ENCODE measurements at regions not wholly inside any gene's neighbourhood (a gene's known extent, or its start where the extent isn't known, plus 50 kb on each side); places are given as distances from the start of the nearest gene placed in this dataset.
"Not testable (repeated sequence)": the region's sequence is repeated elsewhere in the genome, so short reads cannot be mapped to it uniquely, and the experiment has no call there.

DNA sequence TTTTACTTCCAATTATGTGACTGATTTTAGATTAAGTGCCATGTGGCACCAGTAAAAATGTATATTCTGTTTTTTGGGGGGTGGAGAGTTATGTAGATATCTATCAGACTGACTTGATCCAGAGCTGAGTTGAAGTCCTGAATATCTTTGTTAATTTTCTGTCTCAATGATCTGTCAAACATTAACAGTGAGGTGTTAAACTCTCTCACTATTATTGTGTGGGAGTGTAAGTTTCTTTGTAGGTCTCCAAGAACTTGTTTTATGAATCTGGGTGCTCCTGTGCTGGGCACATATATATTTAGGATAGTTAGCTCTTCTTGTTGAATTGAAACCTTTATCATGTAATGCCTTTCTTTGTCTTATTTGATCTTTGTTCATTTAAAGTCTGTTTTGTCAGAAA is 276.5 kb upstream of the USP25 start:
- no peak for DNase-seq
- no peak overlapping the region for H2BK20ac ChIP-seq (ENCODE audit: low read depth, low read length, poor library complexity, severe bottlenecking)
- peaks cover 5 to 25% (median 10%) of the 10 kb centered on the region in 3 experiments for H3K36me3 Mint-ChIP-seq (ENCODE audit: insufficient read depth in 1 of 3, low read depth in 3 of 3)
- no peaks in the 10 kb centered on the region for H3K23me2 ChIP-seq (ENCODE audit: insufficient read length, low read depth, low read length, poor library complexity, severe bottlenecking)
- H3K56ac ChIP-seq (ENCODE audit: insufficient read length, low read depth, low read length), result no peak overlapping the region
- H3K4me1 Mint-ChIP-seq, result peaks cover 4% of the 10 kb centered on the region in 2 experiments; a peak in 3 of 4 replicates
- no peak overlapping the region for H3T11ph ChIP-seq (ENCODE audit: low read length)
- H3K9me3 Mint-ChIP-seq, result peaks cover 11 to 27% of the 10 kb centered on the region in 2 experiments
- no peak overlapping the region for H3K4me3 Mint-ChIP-seq
- no peak overlapping the region for H3K27ac ChIP-seq (ENCODE audit: insufficient read length, low read depth, low read length)
- H3K18ac ChIP-seq (ENCODE audit: insufficient read length, low read depth, low read length), result no peak overlapping the region
- no peak overlapping the region for H2BK15ac ChIP-seq (ENCODE audit: low read depth, low read length)
- H3K14ac ChIP-seq (ENCODE audit: insufficient read depth, low read length), result no peak overlapping the region
- no peaks in the 10 kb centered on the region for H3K79me2 ChIP-seq (ENCODE audit: insufficient read depth, low read length)
- no peak overlapping the region for H2BK120ac ChIP-seq (ENCODE audit: low read depth, low read length, poor library complexity, severe bottlenecking)
- H3K4me1 ChIP-seq (ENCODE audit: insufficient read depth, low read length), result no peaks in the 10 kb centered on the region
- no peak overlapping the region for H2AK5ac ChIP-seq (ENCODE audit: insufficient read length, low read length)
- no peaks in the 10 kb centered on the region for H3K9me3 ChIP-seq (ENCODE audit: control insufficient read depth, low read depth, low read length)
- H2BK12ac ChIP-seq (ENCODE audit: insufficient read length, low read depth, low read length), result no peak overlapping the region
- no peak overlapping the region for H3K23ac ChIP-seq (ENCODE audit: insufficient read length, low read depth, low read length)
- H4K8ac ChIP-seq (replicated peaks; ENCODE audit: insufficient read length, low read depth, low read length), result no peak overlapping the region
- H3K4me2 ChIP-seq (ENCODE audit: insufficient read depth, insufficient read length, low read length), result no peak overlapping the region
- no peaks in the 10 kb centered on the region for H3K27me3 Mint-ChIP-seq (ENCODE audit: low read depth)
- no peak overlapping the region for H3K27ac Mint-ChIP-seq
- no peaks in the 10 kb centered on the region for H3K79me1 ChIP-seq (ENCODE audit: insufficient read depth, low read depth, low read length, poor library complexity, severe bottlenecking)
- TF ChIP-seq, protein P1, sequence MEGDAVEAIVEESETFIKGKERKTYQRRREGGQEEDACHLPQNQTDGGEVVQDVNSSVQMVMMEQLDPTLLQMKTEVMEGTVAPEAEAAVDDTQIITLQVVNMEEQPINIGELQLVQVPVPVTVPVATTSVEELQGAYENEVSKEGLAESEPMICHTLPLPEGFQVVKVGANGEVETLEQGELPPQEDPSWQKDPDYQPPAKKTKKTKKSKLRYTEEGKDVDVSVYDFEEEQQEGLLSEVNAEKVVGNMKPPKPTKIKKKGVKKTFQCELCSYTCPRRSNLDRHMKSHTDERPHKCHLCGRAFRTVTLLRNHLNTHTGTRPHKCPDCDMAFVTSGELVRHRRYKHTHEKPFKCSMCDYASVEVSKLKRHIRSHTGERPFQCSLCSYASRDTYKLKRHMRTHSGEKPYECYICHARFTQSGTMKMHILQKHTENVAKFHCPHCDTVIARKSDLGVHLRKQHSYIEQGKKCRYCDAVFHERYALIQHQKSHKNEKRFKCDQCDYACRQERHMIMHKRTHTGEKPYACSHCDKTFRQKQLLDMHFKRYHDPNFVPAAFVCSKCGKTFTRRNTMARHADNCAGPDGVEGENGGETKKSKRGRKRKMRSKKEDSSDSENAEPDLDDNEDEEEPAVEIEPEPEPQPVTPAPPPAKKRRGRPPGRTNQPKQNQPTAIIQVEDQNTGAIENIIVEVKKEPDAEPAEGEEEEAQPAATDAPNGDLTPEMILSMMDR (conservative IDR thresholded peaks at IDR 0.05), result no peak
- H3K4ac ChIP-seq (ENCODE audit: low read depth, low read length), result no peak overlapping the region
- no peak overlapping the region for H2AFZ ChIP-seq (ENCODE audit: low read length)
- no peak overlapping the region for H2BK5ac ChIP-seq (ENCODE audit: insufficient read length, low read length)
- no peak overlapping the region for H4K5ac ChIP-seq (ENCODE audit: insufficient read length, low read depth, low read length)
- H3K27me3 ChIP-seq (ENCODE audit: insufficient read depth, low read length), result no peaks in the 10 kb centered on the region
- no peaks in the 10 kb centered on the region for H4K20me1 ChIP-seq (ENCODE audit: control insufficient read depth, insufficient read depth, insufficient read length)
- no peak overlapping the region for H4K91ac ChIP-seq (ENCODE audit: insufficient read length, low read depth, low read length)
- H3K9ac ChIP-seq (ENCODE audit: extremely low read depth, insufficient read length, low read length), result no peak overlapping the region

GRCh38 chr21:15453785-15454184 is 276.0 kb upstream of the USP25 start:
- not testable (repeated sequence) for H3K4me1 Mint-ChIP-seq; H3K9me3 ChIP-seq (ENCODE audit: control insufficient read depth, low read depth, low read length); H4K5ac ChIP-seq (ENCODE audit: insufficient read length, low read depth, low read length); H2BK12ac ChIP-seq (ENCODE audit: insufficient read length, low read depth, low read length); H3K14ac ChIP-seq (ENCODE audit: insufficient read depth, low read length); H4K91ac ChIP-seq (ENCODE audit: insufficient read length, low read depth, low read length); H3K4me2 ChIP-seq (ENCODE audit: insufficient read depth, insufficient read length, low read length); H3K56ac ChIP-seq (ENCODE audit: insufficient read length, low read depth, low read length); H2BK5ac ChIP-seq (ENCODE audit: insufficient read length, low read length); H2AFZ ChIP-seq (ENCODE audit: low read length); H2BK120ac ChIP-seq (ENCODE audit: low read depth, low read length, poor library complexity, severe bottlenecking); H3K4ac ChIP-seq (ENCODE audit: low read depth, low read length); H2BK20ac ChIP-seq (ENCODE audit: low read depth, low read length, poor library complexity, severe bottlenecking); H3K4me1 ChIP-seq (ENCODE audit: insufficient read depth, low read length); H3K18ac ChIP-seq (ENCODE audit: insufficient read length, low read depth, low read length); H3K27ac Mint-ChIP-seq; H3K27ac ChIP-seq (ENCODE audit: insufficient read length, low read depth, low read length); H3K79me2 ChIP-seq (ENCODE audit: insufficient read depth, low read length); H3K27me3 Mint-ChIP-seq (ENCODE audit: low read depth); H3K9ac ChIP-seq (ENCODE audit: extremely low read depth, insufficient read length, low read length); H4K20me1 ChIP-seq (ENCODE audit: control insufficient read depth, insufficient read depth, insufficient read length); H4K8ac ChIP-seq (replicated peaks; ENCODE audit: insufficient read length, low read depth, low read length); H2AK5ac ChIP-seq (ENCODE audit: insufficient read length, low read length); H2BK15ac ChIP-seq (ENCODE audit: low read depth, low read length); H3T11ph ChIP-seq (ENCODE audit: low read length); H3K23ac ChIP-seq (ENCODE audit: insufficient read length, low read depth, low read length); H3K23me2 ChIP-seq (ENCODE audit: insufficient read length, low read depth, low read length, poor library complexity, severe bottlenecking); DNase-seq; H3K79me1 ChIP-seq (ENCODE audit: insufficient read depth, low read depth, low read length, poor library complexity, severe bottlenecking); H3K4me3 Mint-ChIP-seq; H3K27me3 ChIP-seq (ENCODE audit: insufficient read depth, low read length)
- WGBS (ENCODE audit: extremely low coverage, insufficient read length, low lambda C conversion rate), result no CpG with 5 or more reads among the region's 1 CpG
- H3K9me3 Mint-ChIP-seq, result peaks cover 6 to 23% of the 10 kb centered on the region in 2 experiments
- H3K36me3 Mint-ChIP-seq (ENCODE audit: insufficient read depth in 1 of 3, low read depth in 3 of 3), result peaks cover 1 to 20% (median 6%) of the 10 kb centered on the region in 3 experiments
